Liver (tissue), 3 donors: ENCODE measurements at regions not wholly inside any gene's neighbourhood (a gene's known extent, or its start where the extent isn't known, plus 50 kb on each side); places are given as distances from the start of the nearest gene placed in this dataset.

Experiments
- EGR1 ChIP-seq, 2 donors: IDR thresholded peaks; 2 replicates each; pipeline ENCODE4 v1.6.1; 2016 to 2018; ENCODE audit warnings: antibody characterized with exemption in 2 of 2, low read depth in 2 of 2
- FOXA1 ChIP-seq: IDR thresholded peaks from 2 replicates; pipeline ENCODE4 v1.6.1; 2016; ENCODE audit warnings: antibody characterized with exemption
- HNF4G ChIP-seq: IDR thresholded peaks from 2 replicates; pipeline ENCODE4 v1.6.1; 2016; ENCODE audit warnings: antibody characterized with exemption
- JUND ChIP-seq, 2 donors: IDR thresholded peaks; 2 replicates each; pipeline ENCODE4 v1.6.1; 2016; ENCODE audit warnings: antibody characterized with exemption in 2 of 2
- MAX ChIP-seq: IDR thresholded peaks from 2 replicates; pipeline ENCODE4 v1.6.1; 2016; ENCODE audit warnings: antibody characterized with exemption
- REST ChIP-seq: IDR thresholded peaks from 2 replicates; pipeline ENCODE4 v1.6.1; 2016; ENCODE audit warnings: antibody characterized with exemption, mild to moderate bottlenecking
- RXRA ChIP-seq, 2 donors: IDR thresholded peaks; 2 replicates each; pipeline ENCODE4 v1.6.1; 2017 to 2018; ENCODE audit warnings: antibody characterized with exemption in 2 of 2, mild to moderate bottlenecking in 1 of 2
- SP1 ChIP-seq: IDR thresholded peaks from 2 replicates; pipeline ENCODE4 v1.6.1; 2018; ENCODE audit warnings: antibody characterized with exemption, mild to moderate bottlenecking
- TAF1 ChIP-seq: conservative IDR thresholded peaks from 2 replicates; pipeline ENCODE4 v1.6.1; 2016; ENCODE audit warnings: antibody characterized with exemption, mild to moderate bottlenecking
- YY1 ChIP-seq: IDR thresholded peaks from 2 replicates; pipeline ENCODE4 v1.6.1; 2016; ENCODE audit warnings: antibody characterized with exemption, mild to moderate bottlenecking
- TF ChIP-seq, protein P1 (sequence below): fragments of 150-350 bp; IDR thresholded peaks from 2 replicates; pipeline ENCODE4 v1.5.1; 2017; ENCODE audit warnings: improper control_type of control experiment, low read depth, low read length; ENCODE audit not compliant: missing input control
- TF ChIP-seq, protein P2 (sequence below): IDR thresholded peaks from 2 replicates; pipeline ENCODE4 v1.6.1; 2016; ENCODE audit warnings: antibody characterized with exemption
- donor health status: healthy.
- donor health status: healthy.

DNA sequence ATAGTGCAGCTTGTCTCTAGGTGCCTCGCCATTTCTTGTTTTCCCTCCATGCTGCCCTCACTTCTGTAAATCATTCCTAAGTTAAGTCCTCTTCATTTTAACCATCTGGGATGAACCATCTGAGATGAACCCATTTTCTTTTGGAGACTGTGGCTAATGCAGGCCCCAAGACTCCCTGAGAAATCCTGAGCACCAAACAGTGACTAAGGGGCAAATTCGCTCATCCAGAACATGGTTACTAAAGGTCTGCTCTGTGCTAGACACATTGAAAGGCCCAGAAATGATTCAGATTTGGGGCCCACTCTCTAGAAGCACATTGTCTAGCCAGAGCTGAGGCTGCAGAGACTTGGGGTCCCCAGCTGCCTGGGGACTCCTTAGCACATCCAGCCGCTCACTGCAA lies 151.9 kb upstream of the CTTNBP2NL start:
- no peak for TF ChIP-seq REST
- TF ChIP-seq MAX, result no peak
- no peak for TF ChIP-seq EGR1 (IDR thresholded peaks at IDR 0.05; ENCODE audit: low read depth in 2 of 2)
- no peak for TF ChIP-seq JUND (IDR thresholded peaks at IDR 0.05)
- TF ChIP-seq, protein P1, sequence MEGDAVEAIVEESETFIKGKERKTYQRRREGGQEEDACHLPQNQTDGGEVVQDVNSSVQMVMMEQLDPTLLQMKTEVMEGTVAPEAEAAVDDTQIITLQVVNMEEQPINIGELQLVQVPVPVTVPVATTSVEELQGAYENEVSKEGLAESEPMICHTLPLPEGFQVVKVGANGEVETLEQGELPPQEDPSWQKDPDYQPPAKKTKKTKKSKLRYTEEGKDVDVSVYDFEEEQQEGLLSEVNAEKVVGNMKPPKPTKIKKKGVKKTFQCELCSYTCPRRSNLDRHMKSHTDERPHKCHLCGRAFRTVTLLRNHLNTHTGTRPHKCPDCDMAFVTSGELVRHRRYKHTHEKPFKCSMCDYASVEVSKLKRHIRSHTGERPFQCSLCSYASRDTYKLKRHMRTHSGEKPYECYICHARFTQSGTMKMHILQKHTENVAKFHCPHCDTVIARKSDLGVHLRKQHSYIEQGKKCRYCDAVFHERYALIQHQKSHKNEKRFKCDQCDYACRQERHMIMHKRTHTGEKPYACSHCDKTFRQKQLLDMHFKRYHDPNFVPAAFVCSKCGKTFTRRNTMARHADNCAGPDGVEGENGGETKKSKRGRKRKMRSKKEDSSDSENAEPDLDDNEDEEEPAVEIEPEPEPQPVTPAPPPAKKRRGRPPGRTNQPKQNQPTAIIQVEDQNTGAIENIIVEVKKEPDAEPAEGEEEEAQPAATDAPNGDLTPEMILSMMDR, result no peak
- no peak for TF ChIP-seq SP1
- no peak for TF ChIP-seq YY1
- TF ChIP-seq TAF1, result no peak
- no peak for TF ChIP-seq FOXA1
- no peak for TF ChIP-seq RXRA (IDR thresholded peaks at IDR 0.05)
- TF ChIP-seq, protein P2, sequence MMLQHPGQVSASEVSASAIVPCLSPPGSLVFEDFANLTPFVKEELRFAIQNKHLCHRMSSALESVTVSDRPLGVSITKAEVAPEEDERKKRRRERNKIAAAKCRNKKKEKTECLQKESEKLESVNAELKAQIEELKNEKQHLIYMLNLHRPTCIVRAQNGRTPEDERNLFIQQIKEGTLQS, result no peak
- TF ChIP-seq HNF4G, result no peak
